Fibroblast of the conjunctiva (primary cell): ENCODE measurements at regions not wholly inside any gene's neighbourhood (a gene's known extent, or its start where the extent isn't known, plus 50 kb on each side); places are given as distances from the start of the nearest gene placed in this dataset.

Experiments used
- DNase-seq: peaks from one replicate; pipeline ENCODE4 v3.0.0-alpha.2; 2010; ENCODE audit warnings: low read depth

- DNase-seq = no peak
Observed at GRCh38 chr6:168722397-168722796, 281.4 kb downstream of the SMOC2 start.

GRCh38 chr6:168721571-168721970 is 280.6 kb downstream of the SMOC2 start:
- no peak for DNase-seq

- DNase-seq = no peak
Observed at GRCh38 chr6:168719901-168720300, 278.9 kb downstream of the SMOC2 start.

DNA sequence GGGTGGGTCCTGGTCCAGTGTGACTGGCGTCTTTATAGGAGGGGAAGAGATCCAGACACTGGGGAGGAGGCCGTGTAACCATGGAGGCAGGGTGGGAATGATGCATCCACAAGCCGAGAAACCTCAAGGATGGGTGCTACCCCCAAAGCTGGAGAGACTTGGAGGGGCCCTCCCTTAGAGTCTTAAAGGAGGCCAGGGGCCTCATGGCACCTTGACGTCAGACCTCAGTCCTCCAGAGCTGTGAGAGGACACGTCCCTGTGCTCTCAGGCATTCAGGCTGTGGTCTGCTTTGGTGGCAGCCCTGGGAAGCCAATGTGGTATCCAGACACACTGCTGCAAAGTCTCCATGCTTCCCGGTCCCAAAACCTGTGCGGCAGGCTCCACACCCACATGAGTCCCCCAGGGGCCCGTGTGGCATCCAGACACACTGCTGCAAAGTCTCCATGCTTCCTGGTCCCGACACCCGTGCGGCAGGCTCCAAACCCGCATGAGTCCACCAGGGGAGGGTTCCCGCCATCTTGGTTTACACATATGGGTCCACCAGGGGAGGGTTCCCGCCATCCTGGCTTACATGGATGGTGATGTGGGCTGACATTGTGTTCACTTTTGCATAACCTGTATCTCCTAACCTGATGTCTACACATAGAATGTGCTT is 278.0 kb downstream of the SMOC2 start:
- no peak for DNase-seq
